Tibial nerve (tissue), 3 donors: ENCODE measurements at regions not wholly inside any gene's neighbourhood (a gene's known extent, or its start where the extent isn't known, plus 50 kb on each side); places are given as distances from the start of the nearest gene placed in this dataset.

Experiments
- CTCF ChIP-seq, 5 experiments: fragments of 200-600 bp in 3 of 5; fragments of 450-650 bp in 2 of 5; sonication (generic) in 3 of 5; IDR thresholded peaks; one replicate each; pipeline ENCODE4 v1.5.1; 2016 to 2019; ENCODE audit warnings: antibody characterized with exemption in 5 of 5, mild to moderate bottlenecking in 3 of 5, moderate library complexity in 2 of 5
- POLR2A ChIP-seq, 2 donors: fragments of 450-650 bp; IDR thresholded peaks; one replicate each; pipeline ENCODE4 v1.6.1; 2017; ENCODE audit warnings: antibody characterized with exemption in 2 of 2, mild to moderate bottlenecking in 2 of 2, moderate library complexity in 2 of 2

GRCh38 chr2:52960881-52961280 lies 806.7 kb upstream of the CHAC2 start:
- TF ChIP-seq CTCF (IDR thresholded peaks at IDR 0.05) (no peak), POLR2A (IDR thresholded peaks at IDR 0.05) (no peak)
